H1 (cell line): ENCODE measurements at regions not wholly inside any gene's neighbourhood (a gene's known extent, or its start where the extent isn't known, plus 50 kb on each side); places are given as distances from the start of the nearest gene placed in this dataset.

Experiments
- BACH1 ChIP-seq: IDR thresholded peaks from 2 replicates; pipeline ENCODE4 v1.6.1; 2012; ENCODE audit warnings: low read length, improper control_type of control experiment
- FOSL1 ChIP-seq: IDR thresholded peaks from 2 replicates; pipeline ENCODE4 v1.6.1; 2011; ENCODE audit warnings: mild to moderate bottlenecking, low read depth, low read length, moderate library complexity; ENCODE audit not compliant: insufficient read depth
- TF ChIP-seq, protein P1 (sequence below), 3 experiments: IDR thresholded peaks; 1 replicate in 2 of 3; 2 replicates in 1 of 3; pipeline versions ENCODE4 v1.5.1 to v1.6.1; 2011; ENCODE audit warnings: low read length in 3 of 3, mild to moderate bottlenecking in 3 of 3, inconsistent platforms in 2 of 3, low read depth in 1 of 3, moderate library complexity in 1 of 3; ENCODE audit not compliant: insufficient read depth in 1 of 3; ENCODE audit errors: control extremely low read depth in 1 of 3

DNA sequence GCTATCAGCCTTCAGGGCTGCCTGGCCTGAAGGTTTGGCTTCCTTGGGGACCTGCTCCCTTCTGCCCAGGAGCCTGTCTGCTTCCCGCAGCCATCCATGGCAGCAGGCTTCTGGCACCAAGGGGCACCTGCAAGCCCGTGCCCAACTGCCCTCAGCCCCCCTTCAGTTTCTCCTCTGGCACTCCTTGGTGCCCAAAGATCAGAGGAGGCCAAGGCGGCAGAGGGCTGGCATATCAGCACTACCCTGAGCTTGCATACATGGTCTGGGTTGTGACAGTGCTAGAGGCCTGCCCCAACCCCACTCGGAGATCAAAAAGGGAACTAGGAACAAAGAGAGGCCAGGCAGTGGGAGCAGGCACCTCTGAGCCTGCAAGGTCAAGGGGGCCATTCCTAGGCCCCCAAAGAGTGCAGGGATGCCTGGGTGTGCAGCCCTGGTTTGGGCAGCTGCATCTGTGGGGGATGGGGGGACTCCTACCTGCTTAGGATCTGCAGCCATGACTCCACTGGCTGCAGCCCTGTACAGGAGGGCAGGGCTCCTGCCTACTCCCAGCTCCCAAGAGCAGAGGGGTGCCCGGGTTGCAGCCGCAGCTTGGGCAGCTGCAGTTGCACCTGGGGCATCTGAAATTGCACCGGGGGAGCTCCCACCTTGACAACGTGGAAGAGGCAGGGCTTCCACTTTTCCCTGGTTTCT is 76.2 kb upstream of the TP63 start (continued):
- TF ChIP-seq, protein P1, sequence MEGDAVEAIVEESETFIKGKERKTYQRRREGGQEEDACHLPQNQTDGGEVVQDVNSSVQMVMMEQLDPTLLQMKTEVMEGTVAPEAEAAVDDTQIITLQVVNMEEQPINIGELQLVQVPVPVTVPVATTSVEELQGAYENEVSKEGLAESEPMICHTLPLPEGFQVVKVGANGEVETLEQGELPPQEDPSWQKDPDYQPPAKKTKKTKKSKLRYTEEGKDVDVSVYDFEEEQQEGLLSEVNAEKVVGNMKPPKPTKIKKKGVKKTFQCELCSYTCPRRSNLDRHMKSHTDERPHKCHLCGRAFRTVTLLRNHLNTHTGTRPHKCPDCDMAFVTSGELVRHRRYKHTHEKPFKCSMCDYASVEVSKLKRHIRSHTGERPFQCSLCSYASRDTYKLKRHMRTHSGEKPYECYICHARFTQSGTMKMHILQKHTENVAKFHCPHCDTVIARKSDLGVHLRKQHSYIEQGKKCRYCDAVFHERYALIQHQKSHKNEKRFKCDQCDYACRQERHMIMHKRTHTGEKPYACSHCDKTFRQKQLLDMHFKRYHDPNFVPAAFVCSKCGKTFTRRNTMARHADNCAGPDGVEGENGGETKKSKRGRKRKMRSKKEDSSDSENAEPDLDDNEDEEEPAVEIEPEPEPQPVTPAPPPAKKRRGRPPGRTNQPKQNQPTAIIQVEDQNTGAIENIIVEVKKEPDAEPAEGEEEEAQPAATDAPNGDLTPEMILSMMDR (IDR thresholded peaks at IDR 0.05; ENCODE audit: control extremely low read depth in 1 of 3, insufficient read depth in 1 of 3, low read depth in 1 of 3, low read length in 3 of 3), result no peak
- TF ChIP-seq BACH1, result no peak
- TF ChIP-seq FOSL1, result no peak
- TF ChIP-seq, all 59 proteins: peak for 0
